IMR-90 (cell line): ENCODE measurements at regions not wholly inside any gene's neighbourhood (a gene's known extent, or its start where the extent isn't known, plus 50 kb on each side); places are given as distances from the start of the nearest gene placed in this dataset.
A peak's percentile ranks its signal among the peaks of the same experiment; 100 is the strongest.

Source experiments
- ATAC-seq: fragments of 200-7000 bp; cut with Tn5 transposase; 2 replicates; pipeline ENCODE4 v1.9.1; 2020; ENCODE audit warnings: low read depth, mild to moderate bottlenecking, moderate library complexity
- BruUV-seq: library from RNA; stranded (reverse); fragments of 400-500 nt; replicated peaks from 2 replicates; lab custom pipeline; 2021; lab: Mats Ljungman, UMichigan
- CTCF ChIA-PET: fragments of 300-600 bp; formaldehyde crosslinking; extraction: SDS; loops from one replicate; lab custom pipeline; 2021; ENCODE audit warnings: antibody characterized with exemption; lab: Yijun Ruan, JAX
- POLR2A ChIA-PET: fragments of 300-600 bp; sonication (Branson Sonifier 250); formaldehyde crosslinking; loops from one replicate; lab custom pipeline; 2022; ENCODE audit warnings: antibody characterized with exemption; ENCODE audit not compliant: unreplicated experiment; lab: Charles Lee
- DNase-seq: peaks from one replicate; pipeline ENCODE4 v3.0.0; 2013
- H2AFZ ChIP-seq: replicated peaks from 2 replicates; pipeline ENCODE3; 2013; ENCODE audit warnings: low read length, mild to moderate bottlenecking; ENCODE audit not compliant: poor library complexity
- H2AK5ac ChIP-seq: 2 replicates; pipeline ENCODE4 v1.6.1; 2013; ENCODE audit warnings: low read depth, low read length, inconsistent platforms
- H2AK9ac ChIP-seq: replicated peaks from 2 replicates; pipeline ENCODE3; 2013; ENCODE audit warnings: mild to moderate bottlenecking, low read depth, low read length, moderate library complexity; ENCODE audit not compliant: poor library complexity
- H2BK120ac ChIP-seq: 2 replicates; pipeline ENCODE4 v1.6.1; 2013; ENCODE audit warnings: low read depth, low read length, inconsistent platforms
- H2BK15ac ChIP-seq: 3 replicates; pipeline ENCODE4 v1.6.1; 2013; ENCODE audit warnings: low read depth, low read length, inconsistent platforms
- H2BK20ac ChIP-seq: 2 replicates; pipeline ENCODE4 v1.6.1; 2013; ENCODE audit warnings: low read depth, mild to moderate bottlenecking, inconsistent platforms, low read length, moderate library complexity
- H2BK5ac ChIP-seq: 2 replicates; pipeline ENCODE4 v1.6.1; 2013; ENCODE audit warnings: mild to moderate bottlenecking, low read depth, low read length, inconsistent platforms; ENCODE audit not compliant: poor library complexity, severe bottlenecking
- H3K14ac ChIP-seq: replicated peaks from 2 replicates; pipeline ENCODE4 v1.6.1; 2013; ENCODE audit warnings: low read depth, low read length, inconsistent platforms
- H3K18ac ChIP-seq: 2 replicates; pipeline ENCODE4 v1.6.1; 2013; ENCODE audit warnings: low read depth, low read length, control low read depth
- H3K23ac ChIP-seq: 2 replicates; pipeline ENCODE4 v1.6.1; 2013; ENCODE audit warnings: low read depth, low read length, inconsistent platforms
- H3K27ac ChIP-seq: 2 replicates; pipeline ENCODE4 v1.5.1; 2013; ENCODE audit warnings: mild to moderate bottlenecking, control low read depth, low read length; ENCODE audit not compliant: insufficient read depth
- H3K27me3 ChIP-seq: 2 replicates; pipeline ENCODE4 v1.6.1; 2013; ENCODE audit warnings: low read length; ENCODE audit not compliant: control insufficient read depth, insufficient read depth
- H3K36me3 ChIP-seq: 2 replicates; pipeline ENCODE4 v1.6.1; 2013; ENCODE audit warnings: low read length, mixed read lengths; ENCODE audit not compliant: control insufficient read depth, insufficient read depth
- H3K4ac ChIP-seq: 2 replicates; pipeline ENCODE4 v1.6.1; 2013; ENCODE audit warnings: low read depth, low read length, inconsistent platforms
- H3K4me1 ChIP-seq: 2 replicates; pipeline ENCODE4 v1.6.1; 2013; ENCODE audit warnings: low read length, mixed read lengths; ENCODE audit not compliant: control insufficient read depth, insufficient read depth
- H3K4me2 ChIP-seq: 2 replicates; pipeline ENCODE4 v1.6.1; 2013; ENCODE audit warnings: low read depth, mild to moderate bottlenecking, control low read depth, low read length, moderate library complexity
- H3K4me3 ChIP-seq: 2 replicates; pipeline ENCODE4 v1.5.1; 2013; ENCODE audit warnings: low read depth, mild to moderate bottlenecking, control low read depth, low read length, moderate library complexity; ENCODE audit not compliant: insufficient read depth
- H3K56ac ChIP-seq: 2 replicates; pipeline ENCODE4 v1.6.1; 2013; ENCODE audit warnings: low read length, inconsistent platforms; ENCODE audit not compliant: insufficient read depth; ENCODE audit errors: extremely low read depth
- H3K79me1 ChIP-seq, 2 experiments: 2 replicates each; pipeline ENCODE4 v1.6.1; 2013; ENCODE audit warnings: low read length in 2 of 2, inconsistent platforms in 1 of 2, low read depth in 1 of 2
- H3K9ac ChIP-seq: 2 replicates; pipeline ENCODE4 v1.6.1; 2013; ENCODE audit warnings: low read depth, low read length, control low read depth
- H3K9me1 ChIP-seq: 2 replicates; pipeline ENCODE4 v1.6.1; 2013; ENCODE audit warnings: low read length, inconsistent platforms; ENCODE audit not compliant: insufficient read depth
- H3K9me3 ChIP-seq: 2 replicates; pipeline ENCODE4 v1.6.1; 2013; ENCODE audit warnings: low read length; ENCODE audit not compliant: control insufficient read depth, insufficient read depth
- H4K20me1 ChIP-seq: 2 replicates; pipeline ENCODE4 v1.6.1; 2013; ENCODE audit warnings: low read length, inconsistent platforms; ENCODE audit not compliant: insufficient read depth
- H4K5ac ChIP-seq: 2 replicates; pipeline ENCODE4 v1.6.1; 2013; ENCODE audit warnings: mild to moderate bottlenecking, low read depth, low read length, control low read depth
- H4K8ac ChIP-seq, 2 experiments: 2 replicates each; pipeline ENCODE4 v1.6.1; 2013; ENCODE audit warnings: low read depth in 2 of 2, low read length in 2 of 2, control low read depth in 1 of 2, inconsistent platforms in 1 of 2
- H4K91ac ChIP-seq: 2 replicates; pipeline ENCODE4 v1.6.1; 2013; ENCODE audit warnings: low read depth, low read length, inconsistent platforms; ENCODE audit not compliant: insufficient read depth
- BHLHE40 ChIP-seq: fragments of 150-350 bp; IDR thresholded peaks from 2 replicates; pipeline ENCODE4 v1.6.1; 2016; ENCODE audit warnings: mild to moderate bottlenecking, low read depth, low read length
- CEBPB ChIP-seq: IDR thresholded peaks from 2 replicates; pipeline ENCODE4 v1.6.1; 2012; ENCODE audit warnings: low read depth, low read length, improper control_type of control experiment
- CHD1 ChIP-seq: IDR thresholded peaks from 2 replicates; pipeline ENCODE4 v1.6.1; 2012; ENCODE audit warnings: low read depth, low read length, improper control_type of control experiment
- FOS ChIP-seq: fragments of 150-350 bp; IDR thresholded peaks from 2 replicates; pipeline ENCODE4 v1.6.1; 2016; ENCODE audit warnings: low read depth, low read length
- MAFK ChIP-seq: IDR thresholded peaks from 2 replicates; pipeline ENCODE4 v1.6.1; 2012; ENCODE audit warnings: low read depth, low read length, improper control_type of control experiment
- MAZ ChIP-seq: IDR thresholded peaks from 2 replicates; pipeline ENCODE4 v1.6.1; 2012; ENCODE audit warnings: low read depth, mild to moderate bottlenecking, low read length, improper control_type of control experiment, moderate library complexity, borderline replicate concordance
- MXI1 ChIP-seq: IDR thresholded peaks from 2 replicates; pipeline ENCODE4 v1.6.1; 2012; ENCODE audit warnings: low read depth, mild to moderate bottlenecking, low read length, moderate library complexity, borderline replicate concordance
- NFE2L2 ChIP-seq: fragments of 150-350 bp; IDR thresholded peaks from 2 replicates; pipeline ENCODE4 v1.6.1; 2016; ENCODE audit warnings: low read depth, mild to moderate bottlenecking, low read length
- POLR2A ChIP-seq: IDR thresholded peaks from 2 replicates; pipeline ENCODE4 v1.6.1; 2012; ENCODE audit warnings: mild to moderate bottlenecking, low read depth, low read length
- RAD21 ChIP-seq: IDR thresholded peaks from 2 replicates; pipeline ENCODE4 v1.6.1; 2012; ENCODE audit warnings: low read length, improper control_type of control experiment
- RFX5 ChIP-seq: IDR thresholded peaks from 2 replicates; pipeline ENCODE4 v1.8.0; 2012; ENCODE audit warnings: low read depth, mild to moderate bottlenecking, low read length, moderate library complexity
- SMC3 ChIP-seq: fragments of 150-350 bp; IDR thresholded peaks from 2 replicates; pipeline ENCODE4 v1.6.1; 2016; ENCODE audit warnings: low read depth, mild to moderate bottlenecking, antibody characterized with exemption, low read length, moderate library complexity
- USF2 ChIP-seq: fragments of 150-350 bp; IDR thresholded peaks from 2 replicates; pipeline ENCODE4 v1.6.1; 2017; ENCODE audit warnings: mild to moderate bottlenecking, antibody characterized with exemption, low read length, low read depth
- WGBS, 2 experiments: methylation state at CpG; one replicate each; pipeline versions ENCODE4 v1.1.5 to v1.1.7; 2013; ENCODE audit warnings: missing lambda C conversion rate in 2 of 2; ENCODE audit not compliant: insufficient read length in 1 of 2; ENCODE audit errors: extremely low coverage in 2 of 2; 5-methylcytosine and 5-hydroxymethylcytosine counted together
- dilution Hi-C: fragments of 300-500 bp; cut with HindIII; formaldehyde crosslinking; loops from one replicate; pipeline ENCODE4 v1.14.3; 2018; ENCODE audit warnings: low sequenced_read_pairs; ENCODE audit not compliant: unreplicated experiment
- in situ Hi-C: fragments of 300-500 bp; cut with MboI; formaldehyde crosslinking; loops from 3 replicates; pipeline ENCODE4 v1.14.3; 2019; ENCODE audit warnings: low sequenced_read_pairs, inconsistent platforms, mixed read lengths
- intact Hi-C: fragments of 100-400 bp; cut with micrococcal nuclease; formaldehyde crosslinking; loops from 2 replicates; pipeline ENCODE4 v1.10.0; 2022
- TF ChIP-seq, protein P1 (sequence below): fragments of 150-350 bp; IDR thresholded peaks from 2 replicates; pipeline ENCODE4 v1.6.1; 2016; ENCODE audit warnings: low read depth, mild to moderate bottlenecking, low read length, moderate library complexity, borderline replicate concordance
- TF ChIP-seq, protein P2 (sequence below): conservative IDR thresholded peaks from 2 replicates; pipeline ENCODE4 v1.5.1; 2012; ENCODE audit warnings: mild to moderate bottlenecking, low read depth, low read length, improper control_type of control experiment

GRCh38 chr12:60693019-60693626 is 1097.3 kb downstream of the SLC16A7 start:
- ATAC-seq (peak; percentile 21; the same call in 1 of the 2 replicates), DNase-seq (peak; percentile 10)
- no peak overlapping the region for H3K4me2 ChIP-seq
- no peak overlapping the region for H4K8ac ChIP-seq
- H3K36me3 ChIP-seq, result no peaks in the 10 kb centered on the region
- no peak overlapping the region for H2AK9ac ChIP-seq
- no peaks in the 10 kb centered on the region for H3K79me1 ChIP-seq
- no peak overlapping the region for H3K4me3 ChIP-seq
- in situ Hi-C loops (no loop called here), intact Hi-C loops (no loop called here), dilution Hi-C loops (no loop called here)
- H2BK5ac ChIP-seq, result no peak overlapping the region
- H3K27me3 ChIP-seq, result no peaks in the 10 kb centered on the region
- H3K9me3 ChIP-seq, result peaks cover 2% of the 10 kb centered on the region; the same call in 1 of the 2 replicates
- H3K18ac ChIP-seq, result no peak overlapping the region
- H3K4me1 ChIP-seq, result no peaks in the 10 kb centered on the region
- H4K91ac ChIP-seq, result no peak overlapping the region
- no peak overlapping the region for H3K23ac ChIP-seq
- TF ChIP-seq, protein P1, sequence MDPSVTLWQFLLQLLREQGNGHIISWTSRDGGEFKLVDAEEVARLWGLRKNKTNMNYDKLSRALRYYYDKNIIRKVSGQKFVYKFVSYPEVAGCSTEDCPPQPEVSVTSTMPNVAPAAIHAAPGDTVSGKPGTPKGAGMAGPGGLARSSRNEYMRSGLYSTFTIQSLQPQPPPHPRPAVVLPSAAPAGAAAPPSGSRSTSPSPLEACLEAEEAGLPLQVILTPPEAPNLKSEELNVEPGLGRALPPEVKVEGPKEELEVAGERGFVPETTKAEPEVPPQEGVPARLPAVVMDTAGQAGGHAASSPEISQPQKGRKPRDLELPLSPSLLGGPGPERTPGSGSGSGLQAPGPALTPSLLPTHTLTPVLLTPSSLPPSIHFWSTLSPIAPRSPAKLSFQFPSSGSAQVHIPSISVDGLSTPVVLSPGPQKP, result no peak
- TF ChIP-seq SMC3 (no peak), POLR2A (no peak), FOS (no peak), MAFK (no peak), BHLHE40 (no peak), RAD21 (no peak), CEBPB (no peak), MXI1 (no peak), NFE2L2 (no peak), USF2 (no peak), CHD1 (no peak), RFX5 (no peak), MAZ (no peak)
- TF ChIP-seq, protein P2, sequence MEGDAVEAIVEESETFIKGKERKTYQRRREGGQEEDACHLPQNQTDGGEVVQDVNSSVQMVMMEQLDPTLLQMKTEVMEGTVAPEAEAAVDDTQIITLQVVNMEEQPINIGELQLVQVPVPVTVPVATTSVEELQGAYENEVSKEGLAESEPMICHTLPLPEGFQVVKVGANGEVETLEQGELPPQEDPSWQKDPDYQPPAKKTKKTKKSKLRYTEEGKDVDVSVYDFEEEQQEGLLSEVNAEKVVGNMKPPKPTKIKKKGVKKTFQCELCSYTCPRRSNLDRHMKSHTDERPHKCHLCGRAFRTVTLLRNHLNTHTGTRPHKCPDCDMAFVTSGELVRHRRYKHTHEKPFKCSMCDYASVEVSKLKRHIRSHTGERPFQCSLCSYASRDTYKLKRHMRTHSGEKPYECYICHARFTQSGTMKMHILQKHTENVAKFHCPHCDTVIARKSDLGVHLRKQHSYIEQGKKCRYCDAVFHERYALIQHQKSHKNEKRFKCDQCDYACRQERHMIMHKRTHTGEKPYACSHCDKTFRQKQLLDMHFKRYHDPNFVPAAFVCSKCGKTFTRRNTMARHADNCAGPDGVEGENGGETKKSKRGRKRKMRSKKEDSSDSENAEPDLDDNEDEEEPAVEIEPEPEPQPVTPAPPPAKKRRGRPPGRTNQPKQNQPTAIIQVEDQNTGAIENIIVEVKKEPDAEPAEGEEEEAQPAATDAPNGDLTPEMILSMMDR, result no peak
- no peak overlapping the region for H3K27ac ChIP-seq
- H2AK5ac ChIP-seq, result no peak overlapping the region
- no peak overlapping the region for H3K56ac ChIP-seq
- H4K5ac ChIP-seq, result no peak overlapping the region
- H3K14ac ChIP-seq, result no peak overlapping the region
- no CpG with 5 or more reads among the region's 1 CpG for WGBS, 2 experiments
- no peak overlapping the region for H3K9ac ChIP-seq
- no TSS peak for BruUV-seq
- ChIA-PET POLR2A (no interaction called here), CTCF (interaction anchor here (0.5 kb wide), 1 partner anchor 879 kb away, joined by 4 read pairs; no protein-coding TSS in a partner anchor)
- no peak overlapping the region for H2BK120ac ChIP-seq
- no peak overlapping the region for H2BK15ac ChIP-seq
- H3K9me1 ChIP-seq, result no peaks in the 10 kb centered on the region
- no peak overlapping the region for H2AFZ ChIP-seq
- no peak overlapping the region for H3K4ac ChIP-seq
- H4K20me1 ChIP-seq, result no peaks in the 10 kb centered on the region
- H2BK20ac ChIP-seq, result no peak overlapping the region
